ENCODE measurements at regions not wholly inside any gene's neighbourhood (a gene's known extent, or its start where the extent isn't known, plus 50 kb on each side); places are given as distances from the start of the nearest gene placed in this dataset.

DNA sequence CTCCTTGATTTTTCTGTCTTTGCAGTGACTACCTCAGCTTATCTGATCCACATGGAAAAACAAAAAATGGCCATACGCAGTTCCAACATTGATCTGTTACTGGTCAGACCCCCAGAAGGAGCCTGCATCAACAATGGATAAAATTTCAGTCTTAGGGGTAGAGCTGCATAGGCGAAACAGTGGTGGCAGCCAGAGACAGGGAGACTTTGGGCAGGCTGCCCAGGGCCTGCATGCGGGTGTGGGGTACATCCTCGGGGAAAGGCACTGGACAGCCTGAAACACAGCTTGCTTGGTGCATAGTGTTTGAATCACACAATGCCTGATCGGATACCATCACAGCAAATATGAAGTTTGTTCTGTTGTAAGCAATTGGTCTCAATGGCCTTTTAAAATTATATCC is 847.8 kb downstream of the QKI start:
- Histone ChIP-seq H3K4me3 (ENCODE audit: control insufficient read depth in 2 of 3, extremely low read depth in 1 of 3, insufficient read depth in 2 of 3, low read depth in 1 of 3, low read length in 3 of 3) (no peak overlapping the region), H3K79me2 (ENCODE audit: control insufficient read depth, insufficient read depth, low read length) (no peaks in the 10 kb centered on the region), H3K36me3 (ENCODE audit: control insufficient read depth in 2 of 2, extremely low read depth in 1 of 2, insufficient read depth in 2 of 2, low read length in 2 of 2) (no peaks in the 10 kb centered on the region), H3K9ac (ENCODE audit: control insufficient read depth, extremely low read depth, insufficient read depth, low read length) (no peak overlapping the region), H3K4me2 (ENCODE audit: control insufficient read depth, extremely low read depth, insufficient read depth, low read depth, low read length) (no peak overlapping the region), H2AFZ (ENCODE audit: control insufficient read depth, low read length) (no peak overlapping the region), H3K9me1 (ENCODE audit: control insufficient read depth, extremely low read depth, insufficient read depth, low read length) (no peaks in the 10 kb centered on the region), H3K9me3 (ENCODE audit: control insufficient read depth, low read depth, low read length) (no peaks in the 10 kb centered on the region), H4K20me1 (ENCODE audit: control insufficient read depth, extremely low read depth, insufficient read depth, low read length) (no peaks in the 10 kb centered on the region), H3K4me1 (ENCODE audit: control insufficient read depth, extremely low read depth, insufficient read depth, low read length) (no peaks in the 10 kb centered on the region), H3K27ac (ENCODE audit: control insufficient read depth, insufficient read depth, low read length) (no peak overlapping the region), H3K27me3 (ENCODE audit: control insufficient read depth, extremely low read depth, insufficient read depth, low read length) (no peaks in the 10 kb centered on the region)
- FAIRE-seq = no peak
- no peak for DNase-seq (ENCODE audit: low read depth, low spot score)
- dilution Hi-C loops (cut with MboI; ENCODE audit: extremely low pct_ligation_motif_present, low sequenced_read_pairs) = no loop called here
- no peak for TF ChIP-seq EZH2 (IDR thresholded peaks at IDR 0.05; ENCODE audit: low read length)
- TF ChIP-seq, protein P1, sequence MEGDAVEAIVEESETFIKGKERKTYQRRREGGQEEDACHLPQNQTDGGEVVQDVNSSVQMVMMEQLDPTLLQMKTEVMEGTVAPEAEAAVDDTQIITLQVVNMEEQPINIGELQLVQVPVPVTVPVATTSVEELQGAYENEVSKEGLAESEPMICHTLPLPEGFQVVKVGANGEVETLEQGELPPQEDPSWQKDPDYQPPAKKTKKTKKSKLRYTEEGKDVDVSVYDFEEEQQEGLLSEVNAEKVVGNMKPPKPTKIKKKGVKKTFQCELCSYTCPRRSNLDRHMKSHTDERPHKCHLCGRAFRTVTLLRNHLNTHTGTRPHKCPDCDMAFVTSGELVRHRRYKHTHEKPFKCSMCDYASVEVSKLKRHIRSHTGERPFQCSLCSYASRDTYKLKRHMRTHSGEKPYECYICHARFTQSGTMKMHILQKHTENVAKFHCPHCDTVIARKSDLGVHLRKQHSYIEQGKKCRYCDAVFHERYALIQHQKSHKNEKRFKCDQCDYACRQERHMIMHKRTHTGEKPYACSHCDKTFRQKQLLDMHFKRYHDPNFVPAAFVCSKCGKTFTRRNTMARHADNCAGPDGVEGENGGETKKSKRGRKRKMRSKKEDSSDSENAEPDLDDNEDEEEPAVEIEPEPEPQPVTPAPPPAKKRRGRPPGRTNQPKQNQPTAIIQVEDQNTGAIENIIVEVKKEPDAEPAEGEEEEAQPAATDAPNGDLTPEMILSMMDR (optimal IDR thresholded peaks at IDR 0.05 in 1 of 3, IDR thresholded peaks at IDR 0.05 in 1 of 3, conservative IDR thresholded peaks at IDR 0.05 in 1 of 3; ENCODE audit: extremely low read depth in 1 of 3, insufficient read depth in 2 of 3, low read length in 3 of 3) = no peak

DNA sequence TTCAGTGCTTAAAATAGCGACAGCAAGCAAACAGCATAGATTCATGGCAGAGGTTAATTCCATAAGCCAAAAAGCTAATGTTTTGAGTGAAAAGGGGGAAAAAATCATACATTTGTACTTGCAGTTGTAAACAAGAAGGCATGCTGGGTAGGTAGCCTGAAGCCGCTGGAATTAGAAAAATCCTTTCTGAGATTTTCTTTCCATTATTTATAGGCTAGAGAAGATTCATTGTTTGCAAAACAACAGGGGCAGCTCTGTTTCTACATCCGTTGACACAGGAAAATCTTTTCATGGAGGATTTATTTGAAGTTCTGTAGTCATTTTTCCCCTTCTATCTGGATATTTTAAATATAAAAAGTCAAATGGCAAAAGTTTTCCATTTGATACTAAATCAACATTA is 843.9 kb downstream of the QKI start:
- H3K9me1 ChIP-seq (ENCODE audit: control insufficient read depth, extremely low read depth, insufficient read depth, low read length) = no peaks in the 10 kb centered on the region
- no peaks in the 10 kb centered on the region for H3K4me1 ChIP-seq (ENCODE audit: control insufficient read depth, extremely low read depth, insufficient read depth, low read length)
- H3K27me3 ChIP-seq (ENCODE audit: control insufficient read depth, extremely low read depth, insufficient read depth, low read length) = no peaks in the 10 kb centered on the region
- no peak for DNase-seq (ENCODE audit: low read depth, low spot score)
- no peaks in the 10 kb centered on the region for H3K9me3 ChIP-seq (ENCODE audit: control insufficient read depth, low read depth, low read length)
- H3K79me2 ChIP-seq (ENCODE audit: control insufficient read depth, insufficient read depth, low read length) = no peaks in the 10 kb centered on the region
- H3K9ac ChIP-seq (ENCODE audit: control insufficient read depth, extremely low read depth, insufficient read depth, low read length) = no peak overlapping the region
- H4K20me1 ChIP-seq (ENCODE audit: control insufficient read depth, extremely low read depth, insufficient read depth, low read length) = no peaks in the 10 kb centered on the region
- dilution Hi-C loops (cut with MboI; ENCODE audit: extremely low pct_ligation_motif_present, low sequenced_read_pairs) = no loop called here
- H3K36me3 ChIP-seq (ENCODE audit: control insufficient read depth in 2 of 2, extremely low read depth in 1 of 2, insufficient read depth in 2 of 2, low read length in 2 of 2) = no peaks in the 10 kb centered on the region
- no peak overlapping the region for H3K4me3 ChIP-seq (ENCODE audit: control insufficient read depth in 2 of 3, extremely low read depth in 1 of 3, insufficient read depth in 2 of 3, low read depth in 1 of 3, low read length in 3 of 3)
- no peak overlapping the region for H3K27ac ChIP-seq (ENCODE audit: control insufficient read depth, insufficient read depth, low read length)
- H3K4me2 ChIP-seq (ENCODE audit: control insufficient read depth, extremely low read depth, insufficient read depth, low read depth, low read length) = no peak overlapping the region
- H2AFZ ChIP-seq (ENCODE audit: control insufficient read depth, low read length) = no peak overlapping the region
- TF ChIP-seq EZH2 (IDR thresholded peaks at IDR 0.05; ENCODE audit: low read length) = no peak
- TF ChIP-seq, protein P1 (optimal IDR thresholded peaks at IDR 0.05 in 1 of 3, IDR thresholded peaks at IDR 0.05 in 1 of 3, conservative IDR thresholded peaks at IDR 0.05 in 1 of 3; ENCODE audit: extremely low read depth in 1 of 3, insufficient read depth in 2 of 3, low read length in 3 of 3) = no peak
- FAIRE-seq = no peak

All from keratinocyte (primary cell).